ENCODE measurements at regions not wholly inside any gene's neighbourhood (a gene's known extent, or its start where the extent isn't known, plus 50 kb on each side); places are given as distances from the start of the nearest gene placed in this dataset.

GRCh38 chr6:1542335-1542734 lies 67.4 kb upstream of the FOXC1 start:
- H3K27me3 ChIP-seq (replicated peaks; ENCODE audit: insufficient read depth), result no peaks in the 10 kb centered on the region
- no peak overlapping the region for H3K27ac ChIP-seq
- no peaks in the 10 kb centered on the region for H3K9me3 ChIP-seq
- H3K4me3 ChIP-seq, result no peak overlapping the region
- TF ChIP-seq POLR2AphosphoS5 (IDR thresholded peaks at IDR 0.05) (no peak), POLR2A (IDR thresholded peaks at IDR 0.05) (no peak)
- TF ChIP-seq, protein P1, sequence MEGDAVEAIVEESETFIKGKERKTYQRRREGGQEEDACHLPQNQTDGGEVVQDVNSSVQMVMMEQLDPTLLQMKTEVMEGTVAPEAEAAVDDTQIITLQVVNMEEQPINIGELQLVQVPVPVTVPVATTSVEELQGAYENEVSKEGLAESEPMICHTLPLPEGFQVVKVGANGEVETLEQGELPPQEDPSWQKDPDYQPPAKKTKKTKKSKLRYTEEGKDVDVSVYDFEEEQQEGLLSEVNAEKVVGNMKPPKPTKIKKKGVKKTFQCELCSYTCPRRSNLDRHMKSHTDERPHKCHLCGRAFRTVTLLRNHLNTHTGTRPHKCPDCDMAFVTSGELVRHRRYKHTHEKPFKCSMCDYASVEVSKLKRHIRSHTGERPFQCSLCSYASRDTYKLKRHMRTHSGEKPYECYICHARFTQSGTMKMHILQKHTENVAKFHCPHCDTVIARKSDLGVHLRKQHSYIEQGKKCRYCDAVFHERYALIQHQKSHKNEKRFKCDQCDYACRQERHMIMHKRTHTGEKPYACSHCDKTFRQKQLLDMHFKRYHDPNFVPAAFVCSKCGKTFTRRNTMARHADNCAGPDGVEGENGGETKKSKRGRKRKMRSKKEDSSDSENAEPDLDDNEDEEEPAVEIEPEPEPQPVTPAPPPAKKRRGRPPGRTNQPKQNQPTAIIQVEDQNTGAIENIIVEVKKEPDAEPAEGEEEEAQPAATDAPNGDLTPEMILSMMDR (IDR thresholded peaks at IDR 0.05), result no peak
- H3K4me1 ChIP-seq (replicated peaks), result no peaks in the 10 kb centered on the region
- intact Hi-C loops (cut with DNase I), result no loop called here
- no peak for DNase-seq (ENCODE audit: low spot score)
- H3K36me3 ChIP-seq, result no peaks in the 10 kb centered on the region

DNA sequence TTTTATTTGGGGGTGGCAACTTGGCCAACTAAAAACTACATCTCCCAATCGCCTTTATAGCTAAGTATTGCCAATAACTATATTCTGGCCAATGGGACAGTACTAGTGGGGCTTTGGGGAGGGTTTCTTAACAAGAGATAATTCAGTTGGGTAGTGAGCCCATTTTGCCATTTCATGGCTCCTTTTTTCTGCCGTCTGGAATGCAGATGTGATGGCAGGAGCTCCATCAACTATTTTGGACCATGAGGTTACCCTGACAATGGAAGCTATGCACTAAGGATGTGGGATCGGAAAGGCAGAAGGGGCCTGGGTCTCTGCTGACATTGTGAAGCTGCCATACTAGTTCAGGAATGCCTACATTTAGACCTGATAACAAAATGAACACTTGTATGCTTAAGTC lies 67.0 kb upstream of the FOXC1 start:
- WGBS, result 87% methylated on average over 3 of the region's 3 CpGs
- H3K4me1 ChIP-seq (replicated peaks), result no peaks in the 10 kb centered on the region

DNA sequence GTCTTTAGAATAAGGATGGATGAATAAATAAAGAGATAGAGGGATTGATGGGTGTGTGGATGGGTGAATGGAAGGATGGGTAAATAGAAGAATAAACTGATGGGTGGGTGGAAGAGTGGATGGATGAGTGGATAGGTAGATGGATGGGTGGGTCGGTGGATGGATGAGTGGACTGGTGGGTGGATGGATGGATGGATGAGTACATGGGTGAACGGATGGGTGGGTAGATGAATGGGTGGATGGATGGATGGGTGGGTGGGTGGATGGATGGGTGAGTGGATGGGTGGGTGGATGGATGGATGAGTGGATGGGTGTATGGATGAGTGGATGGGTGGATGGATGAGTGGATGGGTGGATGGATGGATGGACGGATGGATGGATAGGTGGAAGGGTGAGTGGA lies 65.7 kb upstream of the FOXC1 start:
- intact Hi-C loops (cut with DNase I), result no loop called here
- WGBS, result 91% methylated on average over 3 of the region's 3 CpGs
- TF ChIP-seq POLR2AphosphoS5 (IDR thresholded peaks at IDR 0.05) (no peak), POLR2A (IDR thresholded peaks at IDR 0.05) (no peak)
- TF ChIP-seq, protein P1 (IDR thresholded peaks at IDR 0.05), result no peak
- no peak for DNase-seq (ENCODE audit: low spot score)
- no peaks in the 10 kb centered on the region for H3K4me1 ChIP-seq (replicated peaks)
- H3K36me3 ChIP-seq, result no peaks in the 10 kb centered on the region
- H3K9me3 ChIP-seq, result no peaks in the 10 kb centered on the region
- H3K27me3 ChIP-seq (replicated peaks; ENCODE audit: insufficient read depth), result no peaks in the 10 kb centered on the region
- no peak overlapping the region for H3K27ac ChIP-seq
- H3K4me3 ChIP-seq, result no peak overlapping the region

More for the DNA sequence above, 67.0 kb upstream of the FOXC1 start:
- Histone ChIP-seq H3K27me3 (replicated peaks; ENCODE audit: insufficient read depth) (no peaks in the 10 kb centered on the region), H3K27ac (no peak overlapping the region), H3K36me3 (no peaks in the 10 kb centered on the region), H3K4me3 (no peak overlapping the region), H3K9me3 (no peaks in the 10 kb centered on the region)
- TF ChIP-seq, protein P1 (IDR thresholded peaks at IDR 0.05), result no peak
- TF ChIP-seq POLR2AphosphoS5 (IDR thresholded peaks at IDR 0.05) (no peak), POLR2A (IDR thresholded peaks at IDR 0.05) (no peak)
- no peak for DNase-seq (ENCODE audit: low spot score)
- intact Hi-C loops (cut with DNase I), result no loop called here

DNA sequence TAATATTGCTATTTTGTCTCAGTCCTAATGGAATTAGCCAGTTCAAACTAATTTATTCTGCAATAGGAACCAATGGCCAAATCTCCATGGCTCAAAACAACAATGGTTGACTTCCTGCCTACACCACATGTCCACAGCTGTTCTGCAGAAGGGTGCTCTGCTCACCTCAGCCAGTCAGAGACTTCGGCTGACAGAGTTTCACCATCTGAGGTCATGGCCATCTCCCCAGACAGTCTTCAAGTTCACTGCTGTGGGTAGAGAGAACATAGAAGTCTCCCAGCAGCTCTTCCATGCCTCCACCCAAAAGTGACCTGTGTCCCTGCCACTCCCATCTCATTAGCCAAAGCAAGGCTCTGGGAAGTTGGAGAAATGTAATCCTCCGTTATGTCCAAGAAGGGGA lies 65.1 kb upstream of the FOXC1 start:
- Histone ChIP-seq H3K36me3 (no peaks in the 10 kb centered on the region), H3K4me1 (replicated peaks) (no peaks in the 10 kb centered on the region), H3K9me3 (no peaks in the 10 kb centered on the region), H3K27me3 (replicated peaks; ENCODE audit: insufficient read depth) (no peaks in the 10 kb centered on the region), H3K27ac (no peak overlapping the region), H3K4me3 (no peak overlapping the region)
- 89% methylated on average over 2 of the region's 2 CpGs for WGBS
- no peak for TF ChIP-seq POLR2AphosphoS5 (IDR thresholded peaks at IDR 0.05)
- intact Hi-C loops (cut with DNase I), result no loop called here
- no peak for DNase-seq (ENCODE audit: low spot score)

- TF ChIP-seq, protein P1 (IDR thresholded peaks at IDR 0.05), result no peak
- TF ChIP-seq POLR2AphosphoS5 (IDR thresholded peaks at IDR 0.05) (no peak), POLR2A (IDR thresholded peaks at IDR 0.05) (no peak)
- intact Hi-C loops (cut with DNase I), result no loop called here
- Histone ChIP-seq H3K36me3 (no peaks in the 10 kb centered on the region), H3K27ac (no peak overlapping the region), H3K4me3 (no peak overlapping the region), H3K27me3 (replicated peaks; ENCODE audit: insufficient read depth) (no peaks in the 10 kb centered on the region), H3K4me1 (replicated peaks) (no peaks in the 10 kb centered on the region), H3K9me3 (no peaks in the 10 kb centered on the region)
- 96% methylated on average over 12 of the region's 12 CpGs for WGBS
- DNase-seq (ENCODE audit: low spot score), result no peak
Measured at GRCh38 chr6:1545654-1546053, 64.1 kb upstream of the FOXC1 start.
